ENCODE measurements at regions not wholly inside any gene's neighbourhood (a gene's known extent, or its start where the extent isn't known, plus 50 kb on each side); places are given as distances from the start of the nearest gene placed in this dataset.
"Not testable (repeated sequence)": the region's sequence is repeated elsewhere in the genome, so short reads cannot be mapped to it uniquely, and the experiment has no call there.

GRCh38 chr6:167690167-167690922 is 136.4 kb upstream of the AFDN start:
- not testable (repeated sequence) for DNase-seq (ENCODE audit: low spot score)

DNA sequence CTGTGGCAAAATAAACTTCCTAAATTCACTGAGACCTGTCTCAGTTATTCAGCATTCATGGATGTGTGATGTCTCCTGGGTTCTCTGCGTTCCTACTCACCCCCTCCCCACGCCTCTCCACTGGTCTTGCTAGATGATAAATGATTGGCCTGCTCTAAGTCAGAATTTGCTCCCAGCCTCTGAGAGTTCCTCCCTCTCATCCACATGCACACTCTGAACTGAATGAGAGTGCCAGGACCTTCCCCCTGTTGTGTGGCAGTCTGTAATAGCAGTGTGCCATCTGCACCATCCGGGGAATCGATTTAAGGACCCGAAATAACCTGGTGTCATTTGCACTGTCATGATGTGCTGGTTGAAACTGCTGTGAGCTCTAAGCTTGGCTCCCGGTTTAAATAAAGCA is 135.8 kb upstream of the AFDN start:
- no peak for DNase-seq (ENCODE audit: low spot score)

- no peak for DNase-seq (ENCODE audit: low spot score)
Measured at GRCh38 chr6:167691533-167692312, 135.0 kb upstream of the AFDN start.

- not testable (repeated sequence) for DNase-seq (ENCODE audit: low spot score)
Measured at GRCh38 chr6:167693478-167693877, 133.2 kb upstream of the AFDN start.

DNA sequence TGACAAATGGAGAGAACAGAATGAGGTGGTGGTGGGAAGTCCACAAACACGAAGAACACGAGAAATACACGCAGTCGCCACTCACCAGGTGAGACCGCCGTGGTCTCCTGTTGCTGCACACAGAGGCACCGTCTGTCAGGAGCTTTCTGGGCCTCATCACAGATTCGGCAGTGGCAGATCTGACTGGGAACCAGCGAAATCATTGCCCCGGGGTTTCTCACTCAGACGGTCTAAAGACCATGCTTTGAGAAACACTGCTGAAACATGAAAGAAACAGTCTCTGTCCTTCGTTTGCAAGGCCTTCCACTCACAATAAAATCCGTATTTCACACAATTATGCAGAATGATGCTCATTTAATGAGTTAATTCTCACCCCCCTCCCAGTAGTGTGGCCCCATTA is 130.9 kb upstream of the AFDN start:
- no peak for DNase-seq (ENCODE audit: low spot score)

GRCh38 chr6:167696296-167696695 is 130.4 kb upstream of the AFDN start:
- DNase-seq (ENCODE audit: low spot score), result no peak

GRCh38 chr6:167697316-167697715 is 129.4 kb upstream of the AFDN start:
- no peak for DNase-seq (ENCODE audit: low spot score)

DNA sequence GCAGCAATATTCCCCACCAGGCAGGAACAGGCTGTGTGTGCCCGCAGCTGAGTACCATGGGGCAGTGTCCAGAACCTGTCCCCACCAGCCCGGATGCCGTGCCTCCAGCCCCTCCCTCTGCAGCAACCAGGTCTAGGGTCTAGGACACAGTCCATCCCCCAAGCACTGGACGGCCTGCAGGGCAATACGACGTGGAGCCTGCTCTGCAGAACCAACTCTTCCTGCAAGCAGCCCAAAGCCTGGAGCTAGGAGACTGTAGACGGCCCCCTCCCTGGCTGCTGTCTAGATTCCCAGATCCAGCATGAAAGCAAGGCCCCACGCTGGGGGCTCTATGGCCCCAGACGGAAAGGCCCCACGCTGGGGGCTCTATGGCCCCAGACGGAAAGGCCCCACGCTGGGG is 128.2 kb upstream of the AFDN start:
- DNase-seq (ENCODE audit: low spot score), result no peak

DNA sequence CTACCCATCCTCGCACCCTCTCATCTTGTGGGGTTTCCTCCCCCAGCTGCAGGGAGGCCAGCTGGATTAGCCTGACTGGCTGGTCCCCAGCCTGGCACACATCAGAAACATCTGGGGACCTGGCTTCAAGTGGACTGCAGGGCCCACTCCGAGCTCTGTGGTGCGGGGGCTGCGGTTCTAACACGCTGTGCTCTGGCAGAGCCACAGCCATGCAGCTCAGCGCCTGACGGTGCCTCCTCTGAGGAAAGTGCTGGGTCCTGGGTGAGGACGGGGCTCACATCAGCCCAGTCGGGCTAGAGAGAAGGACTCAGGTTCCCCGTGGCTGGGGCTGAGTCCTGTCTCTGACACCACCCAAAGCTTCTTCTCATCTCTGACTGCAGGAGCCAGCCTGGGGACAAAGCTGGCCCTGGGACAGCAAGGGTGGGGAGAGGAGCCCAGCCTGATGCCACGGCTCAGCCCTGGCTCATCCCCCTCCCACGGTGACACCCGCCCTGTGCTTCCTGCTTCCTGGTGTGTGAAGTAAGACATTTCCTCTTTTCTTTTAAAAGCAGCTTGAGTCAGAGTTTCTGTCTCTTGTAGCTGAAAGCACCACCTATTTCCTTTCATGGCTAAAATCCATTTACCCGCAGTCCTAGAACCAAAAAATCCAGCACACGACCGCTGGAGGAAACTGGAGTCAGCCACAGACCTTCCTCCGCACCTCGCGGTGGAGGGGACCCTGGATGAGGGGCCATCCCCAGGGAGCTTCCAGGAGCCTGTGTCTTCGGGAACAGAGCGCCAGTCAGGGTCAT is 127.4 kb upstream of the AFDN start:
- peak; percentile 58 for DNase-seq (ENCODE audit: low spot score)

DNA sequence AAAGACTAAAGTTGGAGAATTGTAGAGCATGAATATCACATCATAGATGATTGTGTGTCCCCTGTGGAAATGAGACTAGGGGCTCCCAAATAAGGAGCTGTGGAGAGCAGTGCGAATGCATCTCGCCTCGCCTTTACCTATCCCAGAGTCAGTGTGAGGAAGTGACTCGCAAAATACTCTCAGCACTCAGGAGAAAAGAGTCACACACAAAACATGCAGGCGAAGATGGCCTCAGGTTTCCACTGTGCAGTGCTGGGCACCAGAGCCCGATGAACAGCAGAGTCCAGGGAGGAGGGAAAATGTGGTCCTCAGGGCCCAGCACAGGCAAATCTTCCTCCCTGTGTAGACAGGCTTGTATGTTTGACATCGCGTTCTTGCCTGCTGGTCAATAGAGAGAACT is 126.5 kb upstream of the AFDN start:
- DNase-seq (ENCODE audit: low spot score), result peak; percentile 2

GRCh38 chr6:167701010-167701409 is 125.7 kb upstream of the AFDN start:
- no peak for DNase-seq (ENCODE audit: low spot score)

GRCh38 chr6:167702241-167702827 is 124.4 kb upstream of the AFDN start:
- no peak for DNase-seq (ENCODE audit: low spot score)

DNA sequence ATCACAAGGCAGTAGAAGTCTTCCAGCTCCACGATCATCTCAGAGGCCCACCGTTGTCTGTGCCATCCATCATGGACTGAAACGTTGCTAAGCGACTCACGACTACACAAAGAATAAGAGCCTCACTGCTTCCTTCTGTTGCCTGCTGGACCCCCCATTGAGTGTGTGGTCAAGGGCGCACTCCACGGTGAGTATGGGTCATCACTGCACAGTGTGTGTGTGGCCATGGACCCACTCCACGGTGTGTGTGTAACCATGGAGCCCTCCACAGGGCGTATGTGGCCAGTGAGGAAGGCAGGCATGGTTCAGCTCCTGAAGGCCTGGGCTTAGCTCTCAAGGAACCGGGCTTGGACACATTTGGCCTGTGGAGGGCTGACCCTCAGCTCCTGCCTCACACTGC is 123.4 kb upstream of the AFDN start:
- no peak for DNase-seq (ENCODE audit: low spot score)

DNA sequence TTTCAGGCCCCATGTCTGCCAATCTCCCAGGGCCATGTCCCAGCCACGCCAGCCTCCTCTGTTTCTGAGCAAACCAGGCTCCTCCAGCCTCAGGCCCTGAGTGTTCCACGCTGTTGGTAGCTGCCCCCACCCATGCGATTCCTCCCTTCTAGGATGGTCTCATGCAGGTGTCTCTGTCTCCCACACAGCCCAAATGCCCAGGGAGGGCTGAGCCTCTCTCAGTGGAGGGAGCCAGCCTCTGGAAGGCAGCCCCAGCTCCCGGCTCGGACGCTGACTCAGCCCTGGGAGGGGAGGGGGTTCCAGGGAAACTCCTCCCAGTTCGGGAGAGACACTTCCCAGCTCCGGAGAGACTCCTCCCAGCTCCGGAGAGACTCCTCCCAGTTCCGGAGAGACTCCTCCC is 122.9 kb upstream of the AFDN start:
- DNase-seq (ENCODE audit: low spot score), result no peak

DNA sequence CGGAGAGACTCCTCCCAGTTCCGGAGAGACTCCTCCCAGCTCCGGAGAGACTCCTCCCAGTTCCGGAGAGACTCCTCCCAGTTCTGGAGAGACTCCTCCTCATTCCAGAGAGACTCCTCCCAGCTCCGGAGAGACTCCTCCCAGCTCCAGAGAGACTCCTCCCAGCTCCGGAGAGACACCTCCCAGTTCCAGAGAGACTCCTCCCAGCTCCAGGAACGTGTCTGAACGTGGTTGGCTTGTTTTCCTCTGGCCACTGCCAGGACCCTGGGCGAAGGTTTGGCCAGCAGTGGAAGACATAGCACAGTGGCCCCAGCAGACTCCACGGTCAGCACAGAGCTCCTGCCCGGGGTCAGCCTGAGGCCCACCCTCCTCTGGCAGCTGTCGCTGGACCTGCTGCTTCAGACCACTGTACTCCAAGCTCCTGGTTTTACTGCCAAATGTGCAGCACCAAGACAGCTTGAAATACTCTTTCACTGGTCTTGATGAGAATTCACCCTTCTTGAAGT is 122.3 kb upstream of the AFDN start:
- no peak for DNase-seq (ENCODE audit: low spot score)

- DNase-seq (ENCODE audit: low spot score), result no peak
Measured at GRCh38 chr6:167705211-167705750, 121.4 kb upstream of the AFDN start.

- no peak for DNase-seq (ENCODE audit: low spot score)
Measured at GRCh38 chr6:167706313-167707109, 120.2 kb upstream of the AFDN start.

GRCh38 chr6:167707686-167708500 is 118.8 kb upstream of the AFDN start:
- no peak for DNase-seq (ENCODE audit: low spot score)

GRCh38 chr6:167708501-167709094 is 118.1 kb upstream of the AFDN start:
- no peak for DNase-seq (ENCODE audit: low spot score)

- no peak for DNase-seq (ENCODE audit: low spot score)
Measured at GRCh38 chr6:167709196-167709595, 117.5 kb upstream of the AFDN start.

Measured in A172 (cell line).